ENCODE measurements at regions not wholly inside any gene's neighbourhood (a gene's known extent, or its start where the extent isn't known, plus 50 kb on each side); places are given as distances from the start of the nearest gene placed in this dataset.

DNA sequence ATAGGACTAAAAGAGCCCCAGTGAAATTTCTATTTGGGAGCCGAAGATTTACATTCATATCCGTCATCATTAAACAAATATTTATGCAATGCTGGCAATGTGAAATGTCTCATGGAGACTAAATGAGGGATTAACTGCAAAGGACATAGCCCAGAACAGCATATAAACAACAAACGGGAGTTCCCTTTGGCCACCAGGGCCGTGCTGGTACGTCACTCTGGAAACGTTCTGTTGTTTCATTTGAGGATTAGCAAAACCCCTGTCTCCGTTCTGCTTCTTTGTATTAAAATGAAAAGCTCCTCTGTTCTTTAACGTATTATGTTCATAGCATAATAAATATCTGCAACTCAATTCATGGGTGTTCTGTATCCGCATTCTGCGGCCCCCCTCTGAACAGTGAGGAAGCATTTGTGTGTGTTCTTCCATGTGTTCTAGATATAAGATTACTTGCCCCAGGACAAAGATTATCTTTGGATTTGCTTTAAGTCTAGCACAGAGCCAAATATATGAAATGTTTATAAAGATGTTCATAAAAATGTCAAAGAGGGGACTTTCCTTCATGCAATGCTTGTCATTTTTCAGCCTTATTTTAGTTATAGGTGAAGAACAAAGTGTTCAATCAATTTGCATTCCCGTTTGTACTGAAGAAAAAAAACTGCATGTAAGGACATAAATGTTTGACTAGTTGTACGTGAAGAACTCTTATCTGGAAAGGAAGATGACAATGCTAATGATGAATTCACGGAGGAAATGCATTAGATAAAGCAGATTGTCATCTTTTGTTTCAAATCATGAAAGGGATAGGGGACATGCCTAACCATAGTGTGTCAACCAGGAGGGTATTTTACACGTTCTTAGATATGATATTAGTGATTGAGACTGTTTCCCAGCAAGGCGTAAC lies 90.0 kb upstream of the TNFAIP3 start:
- TF ChIP-seq POLR2A (IDR thresholded peaks at IDR 0.05) = no peak
- TF ChIP-seq, protein P1, sequence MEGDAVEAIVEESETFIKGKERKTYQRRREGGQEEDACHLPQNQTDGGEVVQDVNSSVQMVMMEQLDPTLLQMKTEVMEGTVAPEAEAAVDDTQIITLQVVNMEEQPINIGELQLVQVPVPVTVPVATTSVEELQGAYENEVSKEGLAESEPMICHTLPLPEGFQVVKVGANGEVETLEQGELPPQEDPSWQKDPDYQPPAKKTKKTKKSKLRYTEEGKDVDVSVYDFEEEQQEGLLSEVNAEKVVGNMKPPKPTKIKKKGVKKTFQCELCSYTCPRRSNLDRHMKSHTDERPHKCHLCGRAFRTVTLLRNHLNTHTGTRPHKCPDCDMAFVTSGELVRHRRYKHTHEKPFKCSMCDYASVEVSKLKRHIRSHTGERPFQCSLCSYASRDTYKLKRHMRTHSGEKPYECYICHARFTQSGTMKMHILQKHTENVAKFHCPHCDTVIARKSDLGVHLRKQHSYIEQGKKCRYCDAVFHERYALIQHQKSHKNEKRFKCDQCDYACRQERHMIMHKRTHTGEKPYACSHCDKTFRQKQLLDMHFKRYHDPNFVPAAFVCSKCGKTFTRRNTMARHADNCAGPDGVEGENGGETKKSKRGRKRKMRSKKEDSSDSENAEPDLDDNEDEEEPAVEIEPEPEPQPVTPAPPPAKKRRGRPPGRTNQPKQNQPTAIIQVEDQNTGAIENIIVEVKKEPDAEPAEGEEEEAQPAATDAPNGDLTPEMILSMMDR (IDR thresholded peaks at IDR 0.05) = no peak

Measured in heart left ventricle (tissue), 13 donors.